ENCODE measurements at regions not wholly inside any gene's neighbourhood (a gene's known extent, or its start where the extent isn't known, plus 50 kb on each side); places are given as distances from the start of the nearest gene placed in this dataset.

DNA sequence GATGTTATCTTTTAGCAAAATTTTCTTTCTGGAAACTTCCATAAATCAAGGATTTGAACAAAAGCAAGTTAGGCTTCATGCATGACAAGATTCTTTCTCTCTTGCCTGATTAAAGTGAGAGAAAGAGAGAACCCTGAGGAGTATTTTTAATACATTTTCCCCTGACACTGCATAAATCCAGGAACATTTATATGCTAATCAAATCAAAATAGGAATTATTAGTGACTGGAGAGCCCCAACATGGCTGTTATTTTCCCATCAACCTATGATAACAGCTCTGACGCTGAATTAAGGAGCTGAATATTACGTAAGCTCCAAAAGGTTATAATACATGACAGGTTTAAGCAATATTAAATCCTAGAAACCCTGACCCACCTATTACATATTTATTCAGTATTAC lies 930.2 kb upstream of the PIK3C3 start:
- Histone ChIP-seq H3K4me1 (no peaks in the 10 kb centered on the region), H3K36me3 (no peaks in the 10 kb centered on the region), H3K27me3 (no peaks in the 10 kb centered on the region), H3K27ac (no peak overlapping the region), H3K4me3 (no peak overlapping the region), H3K9me3 (no peaks in the 10 kb centered on the region)
- 83% methylated on average over 2 of the region's 2 CpGs for WGBS (ENCODE audit: insufficient coverage, low coverage, low lambda C conversion rate, missing lambda C conversion rate)
- ATAC-seq (no peak), DNase-seq (no peak)
- intact Hi-C loops (cut with DNase I): no loop called here
- TF ChIP-seq CTCF (IDR thresholded peaks at IDR 0.05) (no peak), POLR2A (IDR thresholded peaks at IDR 0.05) (no peak)

- ATAC-seq (no peak), DNase-seq (no peak)
- H3K4me1 ChIP-seq: no peaks in the 10 kb centered on the region
- TF ChIP-seq CTCF (IDR thresholded peaks at IDR 0.05) (no peak), POLR2A (IDR thresholded peaks at IDR 0.05) (no peak)
- H3K27ac ChIP-seq: no peak overlapping the region
- no peak overlapping the region for H3K4me3 ChIP-seq
- intact Hi-C loops (cut with DNase I): no loop called here
- no peaks in the 10 kb centered on the region for H3K36me3 ChIP-seq
- 40% methylated on average over 4 of the region's 4 CpGs for WGBS (ENCODE audit: insufficient coverage, low coverage, low lambda C conversion rate, missing lambda C conversion rate)
- H3K27me3 ChIP-seq: no peaks in the 10 kb centered on the region
- no peaks in the 10 kb centered on the region for H3K9me3 ChIP-seq
Observed at GRCh38 chr18:41022484-41022883, 932.5 kb upstream of the PIK3C3 start.

GRCh38 chr18:41021089-41021488 lies 933.9 kb upstream of the PIK3C3 start:
- WGBS (ENCODE audit: insufficient coverage, low coverage, low lambda C conversion rate, missing lambda C conversion rate): 25% methylated on average over 3 of the region's 3 CpGs
- Histone ChIP-seq H3K27ac (no peak overlapping the region), H3K4me3 (no peak overlapping the region), H3K27me3 (no peaks in the 10 kb centered on the region), H3K4me1 (no peaks in the 10 kb centered on the region), H3K36me3 (no peaks in the 10 kb centered on the region), H3K9me3 (no peaks in the 10 kb centered on the region)
- no peak for ATAC-seq
- DNase-seq: no peak
- intact Hi-C loops (cut with DNase I): no loop called here
- no peak for TF ChIP-seq POLR2A (IDR thresholded peaks at IDR 0.05)
- no peak for TF ChIP-seq CTCF (IDR thresholded peaks at IDR 0.05)

DNA sequence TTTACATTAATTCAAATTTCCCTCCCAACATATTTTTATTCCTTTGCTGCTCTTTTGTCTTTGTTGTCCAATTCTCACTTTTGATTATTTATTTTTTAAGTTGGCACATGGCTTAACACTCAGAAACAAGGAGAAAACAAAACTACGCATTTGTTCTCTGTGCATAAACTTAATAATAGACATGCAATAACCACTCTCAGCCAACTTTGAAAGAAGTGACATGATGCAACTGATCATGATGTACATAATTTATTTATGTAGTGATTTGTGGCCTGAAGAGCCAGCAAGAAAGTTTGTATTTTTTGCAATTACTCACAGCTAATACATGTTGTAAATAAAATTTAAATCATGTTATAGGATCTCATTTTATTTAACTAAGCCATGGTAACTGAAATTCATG lies 942.8 kb upstream of the PIK3C3 start:
- H3K27ac ChIP-seq: no peak overlapping the region
- no peaks in the 10 kb centered on the region for H3K27me3 ChIP-seq
- TF ChIP-seq CTCF (IDR thresholded peaks at IDR 0.05) (no peak), POLR2A (IDR thresholded peaks at IDR 0.05) (no peak)
- H3K9me3 ChIP-seq: no peaks in the 10 kb centered on the region
- WGBS (ENCODE audit: insufficient coverage, low coverage, low lambda C conversion rate, missing lambda C conversion rate): 54% methylated on average over 1 of the region's 1 CpG
- H3K4me3 ChIP-seq: no peak overlapping the region
- H3K36me3 ChIP-seq: no peaks in the 10 kb centered on the region
- intact Hi-C loops (cut with DNase I): no loop called here
- no peak for ATAC-seq
- no peaks in the 10 kb centered on the region for H3K4me1 ChIP-seq
- no peak for DNase-seq

GRCh38 chr18:41009926-41010325 lies 945.1 kb upstream of the PIK3C3 start:
- H3K4me1 ChIP-seq: no peaks in the 10 kb centered on the region
- TF ChIP-seq POLR2A (IDR thresholded peaks at IDR 0.05) (no peak), CTCF (IDR thresholded peaks at IDR 0.05) (no peak)
- ATAC-seq (no peak), DNase-seq (no peak)
- H3K27me3 ChIP-seq: no peaks in the 10 kb centered on the region
- H3K36me3 ChIP-seq: no peaks in the 10 kb centered on the region
- intact Hi-C loops (cut with DNase I): no loop called here
- H3K27ac ChIP-seq: no peak overlapping the region
- H3K4me3 ChIP-seq: no peak overlapping the region
- 55% methylated on average over 6 of the region's 6 CpGs for WGBS (ENCODE audit: insufficient coverage, low coverage, low lambda C conversion rate, missing lambda C conversion rate)
- peaks cover 0 to 3% (median 0%) of the 10 kb centered on the region in 4 donors for H3K9me3 ChIP-seq
